OCI-LY7 (cell line): ENCODE measurements at regions not wholly inside any gene's neighbourhood (a gene's known extent, or its start where the extent isn't known, plus 50 kb on each side); places are given as distances from the start of the nearest gene placed in this dataset.

Source experiments
- BruUV-seq: library from RNA; stranded (reverse); fragments of 400-500 nt; replicated peaks from 2 replicates; lab custom pipeline; 2021; lab: Mats Ljungman, UMichigan
- CTCF ChIA-PET: fragments of 300-600 bp; sonication (Branson Sonifier 250); formaldehyde crosslinking; loops from one replicate; lab custom pipeline; 2022; ENCODE audit warnings: antibody characterized with exemption; ENCODE audit not compliant: unreplicated experiment; lab: Charles Lee
- POLR2A ChIA-PET: fragments of 300-600 bp; sonication (Branson Sonifier 250); formaldehyde crosslinking; loops from one replicate; lab custom pipeline; 2022; ENCODE audit warnings: antibody characterized with exemption; lab: Charles Lee
- DNase-seq: peaks from one replicate; pipeline ENCODE4 v3.0.0-alpha.2; 2015; ENCODE audit warnings: low spot score
- H2AFZ ChIP-seq: fragments of 200-600 bp; sonication (generic), shearing (Covaris generic); 2 replicates; pipeline ENCODE4 v1.6.1; 2014; ENCODE audit warnings: mild to moderate bottlenecking, antibody characterized with exemption, low read length, moderate library complexity
- H3K27ac ChIP-seq: fragments of 200-600 bp; sonication (generic); 2 replicates; pipeline ENCODE4 v1.5.1; 2014; ENCODE audit warnings: mixed run types, low read depth, mild to moderate bottlenecking, moderate library complexity, low read length, inconsistent platforms; ENCODE audit not compliant: poor library complexity, severe bottlenecking
- H3K36me3 ChIP-seq: fragments of 200-600 bp; sonication (generic); 2 replicates; pipeline ENCODE4 v1.6.1; 2014; ENCODE audit warnings: mild to moderate bottlenecking, antibody characterized with exemption, low read length, moderate library complexity, mixed read lengths; ENCODE audit not compliant: insufficient read depth
- H3K4me1 ChIP-seq: fragments of 200-600 bp; sonication (generic); 2 replicates; pipeline ENCODE4 v1.5.1; 2014; ENCODE audit warnings: mild to moderate bottlenecking, low read length; ENCODE audit not compliant: insufficient read depth, poor library complexity, severe bottlenecking
- H3K4me2 ChIP-seq: fragments of 200-600 bp; sonication (generic); 2 replicates; pipeline ENCODE4 v1.6.1; 2014; ENCODE audit warnings: mild to moderate bottlenecking, low read length
- H3K4me3 ChIP-seq: fragments of 200-600 bp; sonication (generic); 2 replicates; pipeline ENCODE4 v1.5.1; 2014; ENCODE audit warnings: mild to moderate bottlenecking, low read depth, low read length; ENCODE audit not compliant: poor library complexity, severe bottlenecking
- H3K79me2 ChIP-seq: fragments of 200-600 bp; sonication (generic); 2 replicates; pipeline ENCODE4 v1.6.1; 2016; ENCODE audit warnings: low read depth, mild to moderate bottlenecking, low read length, moderate library complexity, mixed read lengths; ENCODE audit not compliant: insufficient read depth
- H3K9me2 ChIP-seq: fragments of 200-600 bp; sonication (generic); 2 replicates; pipeline ENCODE4 v1.6.1; 2016; ENCODE audit warnings: mild to moderate bottlenecking, low read length, mixed read lengths; ENCODE audit not compliant: insufficient read depth
- H3K9me3 ChIP-seq: fragments of 200-600 bp; sonication (generic); 2 replicates; pipeline ENCODE4 v1.6.1; 2014; ENCODE audit warnings: mild to moderate bottlenecking, mixed run types, low read length, mixed read lengths
- H4K20me1 ChIP-seq: fragments of 200-600 bp; sonication (generic); 2 replicates; pipeline ENCODE4 v1.6.1; 2014; ENCODE audit warnings: mild to moderate bottlenecking, antibody characterized with exemption, low read length, moderate library complexity, mixed read lengths; ENCODE audit not compliant: insufficient read depth
- CTCF ChIP-seq: fragments of 200-600 bp; sonication (generic); conservative IDR thresholded peaks from 2 replicates; pipeline ENCODE4 v1.5.1; 2014; ENCODE audit warnings: mild to moderate bottlenecking, antibody characterized with exemption, low read length, moderate library complexity, mixed read lengths
- EZH2phosphoT487 ChIP-seq: fragments of 200-600 bp; sonication (generic); IDR thresholded peaks from 2 replicates; pipeline ENCODE4 v1.6.1; 2018; ENCODE audit warnings: low read depth, borderline replicate concordance, mild to moderate bottlenecking, mixed run types, antibody characterized with exemption, low read length, moderate library complexity, mixed read lengths
- intact Hi-C: fragments of 100-400 bp; cut with micrococcal nuclease; formaldehyde crosslinking; loops from one replicate; pipeline ENCODE4 v1.10.0; 2022; ENCODE audit not compliant: unreplicated experiment

GRCh38 chr2:16281451-16282335 is 341.3 kb downstream of the MYCN start:
- Histone ChIP-seq H3K4me1 (no peaks in the 10 kb centered on the region), H3K36me3 (no peaks in the 10 kb centered on the region), H3K9me2 (no peaks in the 10 kb centered on the region), H3K9me3 (no peaks in the 10 kb centered on the region), H3K4me2 (no peak overlapping the region), H3K27ac (no peak overlapping the region), H4K20me1 (no peaks in the 10 kb centered on the region), H3K79me2 (no peaks in the 10 kb centered on the region), H2AFZ (no peak overlapping the region), H3K4me3 (no peak overlapping the region)
- TF ChIP-seq CTCF (peak; percentile 71), EZH2phosphoT487 (no peak)
- ChIA-PET CTCF (no interaction called here), POLR2A (interaction anchor here (0.6 kb wide), 1 partner anchor 12 kb away, joined by 3 read pairs; no protein-coding TSS in a partner anchor)
- no TSS peak for BruUV-seq
- intact Hi-C loops: loop anchor here (5.0 kb wide), 1 partner anchor 644 kb away; no protein-coding TSS in a partner anchor
- DNase-seq: peak; percentile 13

- CTCF ChIA-PET: no interaction called here
Observed at GRCh38 chr2:16280081-16280480, 339.7 kb downstream of the MYCN start.

More at GRCh38 chr2:16280081-16280480, 339.7 kb downstream of the MYCN start:
- intact Hi-C loops: loop anchor here (5.0 kb wide), 1 partner anchor 643 kb away; no protein-coding TSS in a partner anchor
- Histone ChIP-seq H2AFZ (no peak overlapping the region), H3K36me3 (no peaks in the 10 kb centered on the region), H3K9me2 (no peaks in the 10 kb centered on the region), H3K4me1 (no peaks in the 10 kb centered on the region), H4K20me1 (no peaks in the 10 kb centered on the region), H3K9me3 (no peaks in the 10 kb centered on the region), H3K79me2 (no peaks in the 10 kb centered on the region), H3K4me3 (no peak overlapping the region), H3K4me2 (no peak overlapping the region), H3K27ac (no peak overlapping the region)
- DNase-seq: no peak
- no TSS peak for BruUV-seq
- POLR2A ChIA-PET: interaction anchor here (1.1 kb wide), 1 partner anchor 10 kb away, joined by 3 read pairs; no protein-coding TSS in a partner anchor
- TF ChIP-seq CTCF: no peak
- no peak for TF ChIP-seq EZH2phosphoT487
